ENCODE measurements at regions not wholly inside any gene's neighbourhood (a gene's known extent, or its start where the extent isn't known, plus 50 kb on each side); places are given as distances from the start of the nearest gene placed in this dataset.

DNA sequence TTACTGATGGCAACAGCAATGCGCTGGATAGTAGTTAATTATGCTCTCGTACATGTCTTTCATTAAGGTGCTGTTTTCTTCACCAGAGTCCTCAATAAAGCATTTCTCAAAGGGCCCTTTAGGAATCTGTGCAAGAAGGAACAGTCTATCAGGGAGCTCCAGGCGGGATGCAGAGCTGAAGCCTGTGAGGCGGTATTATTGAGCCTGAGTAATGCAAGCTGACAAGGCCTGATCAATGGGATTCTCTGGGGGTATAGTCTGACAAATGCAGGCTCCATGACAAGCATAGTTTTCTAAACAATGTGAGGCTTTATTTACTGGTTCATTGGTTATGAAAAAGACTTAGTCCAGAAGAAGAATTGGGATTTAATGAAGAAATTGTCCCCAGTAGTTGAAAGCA lies 530.9 kb upstream of the CBLB start:
- CTCF ChIA-PET = no interaction called here
- TF ChIP-seq, protein P1, sequence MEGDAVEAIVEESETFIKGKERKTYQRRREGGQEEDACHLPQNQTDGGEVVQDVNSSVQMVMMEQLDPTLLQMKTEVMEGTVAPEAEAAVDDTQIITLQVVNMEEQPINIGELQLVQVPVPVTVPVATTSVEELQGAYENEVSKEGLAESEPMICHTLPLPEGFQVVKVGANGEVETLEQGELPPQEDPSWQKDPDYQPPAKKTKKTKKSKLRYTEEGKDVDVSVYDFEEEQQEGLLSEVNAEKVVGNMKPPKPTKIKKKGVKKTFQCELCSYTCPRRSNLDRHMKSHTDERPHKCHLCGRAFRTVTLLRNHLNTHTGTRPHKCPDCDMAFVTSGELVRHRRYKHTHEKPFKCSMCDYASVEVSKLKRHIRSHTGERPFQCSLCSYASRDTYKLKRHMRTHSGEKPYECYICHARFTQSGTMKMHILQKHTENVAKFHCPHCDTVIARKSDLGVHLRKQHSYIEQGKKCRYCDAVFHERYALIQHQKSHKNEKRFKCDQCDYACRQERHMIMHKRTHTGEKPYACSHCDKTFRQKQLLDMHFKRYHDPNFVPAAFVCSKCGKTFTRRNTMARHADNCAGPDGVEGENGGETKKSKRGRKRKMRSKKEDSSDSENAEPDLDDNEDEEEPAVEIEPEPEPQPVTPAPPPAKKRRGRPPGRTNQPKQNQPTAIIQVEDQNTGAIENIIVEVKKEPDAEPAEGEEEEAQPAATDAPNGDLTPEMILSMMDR (IDR thresholded peaks at IDR 0.05; ENCODE audit: low read depth, low read length) = no peak
- no peak overlapping the region for H3K27ac ChIP-seq (ENCODE audit: low read depth, low read length)
- no peak overlapping the region for H3K4me3 ChIP-seq (ENCODE audit: low read depth, low read length)
- H3K9me3 ChIP-seq (ENCODE audit: control insufficient read depth, insufficient read depth, low read length) = no peaks in the 10 kb centered on the region
- POLR2A ChIA-PET = no interaction called here
- no peaks in the 10 kb centered on the region for H3K27me3 ChIP-seq (ENCODE audit: control insufficient read depth, insufficient read depth, low read length)
- no peak for DNase-seq (ENCODE audit: low read depth, low spot score)

DNA sequence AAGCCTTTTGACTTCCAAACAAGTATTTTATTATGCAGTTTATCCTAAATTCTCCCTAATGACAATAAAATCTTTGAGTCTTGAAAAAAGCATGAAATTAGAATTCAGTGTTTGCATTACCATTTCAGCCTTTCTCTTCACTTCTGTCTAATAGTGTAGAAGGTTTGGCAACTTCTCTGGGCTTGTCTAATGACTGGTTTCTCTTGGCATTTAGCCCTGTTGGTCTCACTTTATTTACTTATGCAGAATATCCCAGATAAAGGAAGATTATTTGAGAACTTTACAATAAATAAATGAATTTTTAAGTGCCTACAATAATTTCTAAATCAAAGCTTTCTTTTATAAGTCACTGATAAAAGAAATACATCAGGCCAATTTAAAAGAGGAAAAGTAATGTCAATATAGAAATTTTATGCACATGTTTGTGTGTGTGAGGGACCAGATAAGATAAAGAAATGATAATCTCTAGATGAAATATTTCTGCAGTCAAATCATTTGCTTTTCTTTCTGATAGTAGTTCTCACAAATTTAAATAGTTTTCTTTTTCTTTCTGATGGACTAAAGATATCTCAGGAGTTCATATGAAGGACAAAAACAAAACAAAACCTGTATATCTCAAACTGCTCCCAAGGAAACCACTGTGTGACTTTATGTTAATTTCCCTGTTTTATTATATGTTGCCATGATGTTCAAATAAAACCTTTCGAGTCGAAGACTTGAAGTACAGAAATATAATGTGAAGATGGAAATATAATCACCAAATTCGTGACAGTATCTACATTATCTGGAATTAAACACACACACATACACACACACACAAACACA lies 533.1 kb upstream of the CBLB start:
- DNase-seq (ENCODE audit: low read depth, low spot score) = no peak
- Histone ChIP-seq H3K27me3 (ENCODE audit: control insufficient read depth, insufficient read depth, low read length) (no peaks in the 10 kb centered on the region), H3K9me3 (ENCODE audit: control insufficient read depth, insufficient read depth, low read length) (no peaks in the 10 kb centered on the region), H3K27ac (ENCODE audit: low read depth, low read length) (no peak overlapping the region), H3K4me3 (ENCODE audit: low read depth, low read length) (no peak overlapping the region)
- TF ChIP-seq, protein P1 (IDR thresholded peaks at IDR 0.05; ENCODE audit: low read depth, low read length) = no peak
- ChIA-PET POLR2A (no interaction called here), CTCF (no interaction called here)

DNA sequence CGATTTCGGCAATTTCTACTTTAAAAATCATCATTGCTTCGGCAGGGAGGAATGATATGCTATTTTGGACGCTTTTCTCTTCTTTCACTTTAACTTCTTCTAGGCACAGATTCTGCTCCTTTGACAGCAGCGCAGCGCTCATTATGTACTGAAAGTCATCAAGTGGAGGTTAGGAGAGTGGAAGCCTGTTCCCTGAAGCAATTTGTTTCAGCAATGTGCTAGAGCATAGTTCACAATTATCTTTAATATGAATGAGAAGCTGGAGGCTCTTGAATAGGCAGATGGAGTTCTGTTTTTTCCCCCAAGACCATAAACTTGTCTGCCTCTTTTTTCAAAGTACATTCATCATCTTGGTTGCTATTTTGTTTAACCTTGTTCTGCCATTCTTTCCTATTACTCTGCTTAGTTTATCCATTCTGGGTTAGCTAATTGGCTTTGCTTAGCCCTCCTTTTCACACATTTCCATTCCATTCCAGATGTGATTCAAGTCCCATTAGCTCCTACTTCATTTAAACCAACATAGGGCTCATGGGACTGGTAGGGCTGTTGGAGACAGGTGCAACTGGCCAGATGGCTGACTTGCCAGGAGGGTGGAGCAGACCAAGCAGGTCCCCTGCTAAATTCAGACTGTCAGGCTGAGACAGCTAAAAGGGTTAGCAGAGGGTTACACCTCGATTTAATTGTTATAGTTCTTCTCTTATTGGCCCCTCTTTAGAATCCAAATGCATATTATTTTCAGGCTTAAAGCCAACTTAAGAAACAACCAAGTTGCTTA lies 534.7 kb upstream of the CBLB start:
- TF ChIP-seq, protein P1 (IDR thresholded peaks at IDR 0.05; ENCODE audit: low read depth, low read length) = no peak
- Histone ChIP-seq H3K27me3 (ENCODE audit: control insufficient read depth, insufficient read depth, low read length) (no peaks in the 10 kb centered on the region), H3K27ac (ENCODE audit: low read depth, low read length) (no peak overlapping the region), H3K9me3 (ENCODE audit: control insufficient read depth, insufficient read depth, low read length) (no peaks in the 10 kb centered on the region), H3K4me3 (ENCODE audit: low read depth, low read length) (no peak overlapping the region)
- no peak for DNase-seq (ENCODE audit: low read depth, low spot score)
- ChIA-PET POLR2A (no interaction called here), CTCF (no interaction called here)

DNA sequence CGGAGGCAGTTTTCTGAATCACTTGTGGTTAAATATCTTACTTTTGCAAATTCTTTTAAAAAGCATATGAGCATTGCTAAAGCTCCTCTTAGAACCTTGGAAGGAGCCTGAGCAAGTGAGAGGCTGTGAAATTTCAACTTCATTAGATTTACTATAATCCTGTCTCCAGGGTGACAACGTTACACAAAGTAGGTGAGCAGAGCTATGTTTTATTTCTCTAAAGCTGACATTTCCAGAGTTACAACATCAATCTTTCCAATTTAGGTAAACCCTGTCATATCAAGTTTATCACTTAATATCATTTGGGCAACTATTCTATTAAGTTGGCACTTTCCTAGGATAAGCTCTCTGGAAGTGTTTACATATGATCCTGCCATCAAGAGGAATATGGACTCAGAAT lies 544.9 kb upstream of the CBLB start:
- ChIA-PET CTCF (interaction anchor here (1.1 kb wide), 1 partner anchor 705 kb away, joined by 3 read pairs; no protein-coding TSS in a partner anchor), POLR2A (no interaction called here)
- TF ChIP-seq, protein P1 (IDR thresholded peaks at IDR 0.05; ENCODE audit: low read depth, low read length) = no peak
- Histone ChIP-seq H3K9me3 (ENCODE audit: control insufficient read depth, insufficient read depth, low read length) (no peaks in the 10 kb centered on the region), H3K27ac (ENCODE audit: low read depth, low read length) (no peak overlapping the region), H3K27me3 (ENCODE audit: control insufficient read depth, insufficient read depth, low read length) (no peaks in the 10 kb centered on the region), H3K4me3 (ENCODE audit: low read depth, low read length) (no peak overlapping the region)
- no peak for DNase-seq (ENCODE audit: low read depth, low spot score)

DNA sequence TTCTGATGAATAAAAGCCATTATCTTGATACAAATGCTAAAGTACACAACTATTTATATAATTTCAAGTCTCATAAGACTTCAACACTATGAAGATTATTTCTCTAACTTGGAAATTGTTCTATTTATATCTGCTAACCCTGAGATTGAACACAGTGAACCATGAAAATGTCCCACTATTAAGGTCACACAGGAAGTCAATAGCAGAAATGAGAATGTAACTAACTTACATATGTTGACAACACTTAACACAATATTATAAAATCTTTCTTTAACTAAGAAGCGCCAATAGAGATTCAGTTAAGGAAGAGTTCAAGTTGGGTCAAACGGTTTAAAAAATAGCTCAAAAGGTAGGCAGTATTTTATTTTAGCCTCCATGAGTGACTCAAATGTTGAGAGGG lies 551.8 kb upstream of the CBLB start:
- Histone ChIP-seq H3K9me3 (ENCODE audit: control insufficient read depth, insufficient read depth, low read length) (no peaks in the 10 kb centered on the region), H3K27me3 (ENCODE audit: control insufficient read depth, insufficient read depth, low read length) (no peaks in the 10 kb centered on the region), H3K4me3 (ENCODE audit: low read depth, low read length) (no peak overlapping the region), H3K27ac (ENCODE audit: low read depth, low read length) (no peak overlapping the region)
- TF ChIP-seq, protein P1 (IDR thresholded peaks at IDR 0.05; ENCODE audit: low read depth, low read length) = no peak
- POLR2A ChIA-PET = no interaction called here
- CTCF ChIA-PET = interaction anchor here (0.5 kb wide), 1 partner anchor 163 kb away, joined by 5 read pairs; no protein-coding TSS in a partner anchor
- DNase-seq (ENCODE audit: low read depth, low spot score) = no peak
